HEK293 (cell line): ENCODE measurements at regions not wholly inside any gene's neighbourhood (a gene's known extent, or its start where the extent isn't known, plus 50 kb on each side); places are given as distances from the start of the nearest gene placed in this dataset.

Experiments used
- CTCF ChIA-PET: fragments of 350-600 bp; formaldehyde crosslinking; extraction: SDS; loops from one replicate; lab custom pipeline; 2021; ENCODE audit warnings: antibody characterized with exemption; lab: Yijun Ruan, JAX
- POLR2A ChIA-PET: fragments of 300-600 bp; formaldehyde crosslinking; extraction: SDS; loops from one replicate; lab custom pipeline; 2020; ENCODE audit warnings: antibody characterized with exemption, inconsistent platforms; lab: Yijun Ruan, JAX
- H3K27ac ChIP-seq: fragments of 200-500 bp; sonication (Bioruptor generic); 2 replicates; pipeline ENCODE4 v1.5.1; 2014; ENCODE audit warnings: low read depth, low read length, control low read depth, inconsistent platforms; ENCODE audit errors: extremely low read depth
- H3K36me3 ChIP-seq, 2 experiments: fragments of 200-500 bp in 1 of 2; sonication (Bioruptor generic) in 1 of 2; 1 replicate in 1 of 2; 2 replicates in 1 of 2; pipeline ENCODE4 v1.5.1; 2014 to 2017; ENCODE audit warnings: inconsistent platforms in 2 of 2, low read length in 2 of 2; ENCODE audit not compliant: control insufficient read depth in 2 of 2, insufficient read depth in 1 of 2
- H3K4me1 ChIP-seq: fragments of 200-500 bp; sonication (Bioruptor generic); 2 replicates; pipeline ENCODE4 v1.5.1; 2014; ENCODE audit warnings: mild to moderate bottlenecking, low read length, inconsistent platforms; ENCODE audit not compliant: control insufficient read depth, insufficient read depth
- H3K4me3 ChIP-seq: 2 replicates; pipeline ENCODE4 v1.5.1; 2011; ENCODE audit warnings: low read depth, mild to moderate bottlenecking, control low read depth, low read length, moderate library complexity
- H3K9me3 ChIP-seq: fragments of 200-500 bp; sonication (Bioruptor generic); 2 replicates; pipeline ENCODE4 v1.5.1; 2014; ENCODE audit warnings: low read depth, low read length, inconsistent platforms; ENCODE audit not compliant: control insufficient read depth, insufficient read depth
- BCL11A ChIP-seq: fragments of 450-650 bp; formaldehyde crosslinking; IDR thresholded peaks from 2 replicates; pipeline ENCODE4 v1.5.1; 2016; ENCODE audit warnings: low read depth, missing biosample characterization, missing genetic modification characterization
- FEZF1 ChIP-seq: fragments of 450-650 bp; formaldehyde crosslinking; IDR thresholded peaks from 2 replicates; pipeline ENCODE4 v1.5.1; 2016; ENCODE audit warnings: missing biosample characterization, missing genetic modification characterization
- HIC1 ChIP-seq: fragments of 450-650 bp; formaldehyde crosslinking; IDR thresholded peaks from 2 replicates; pipeline ENCODE4 v1.5.1; 2016; ENCODE audit warnings: missing biosample characterization, missing genetic modification characterization
- HOXC10 ChIP-seq: sonication (generic); formaldehyde crosslinking; IDR thresholded peaks from 2 replicates; pipeline ENCODE4 v1.8.1; 2023; ENCODE audit warnings: mild to moderate bottlenecking, missing genetic modification reagents
- KLF7 ChIP-seq: fragments of 450-650 bp; formaldehyde crosslinking; IDR thresholded peaks from 2 replicates; pipeline ENCODE4 v1.5.1; 2016; ENCODE audit warnings: missing biosample characterization, missing genetic modification characterization, borderline replicate concordance
- KLF8 ChIP-seq: fragments of 450-650 bp; formaldehyde crosslinking; IDR thresholded peaks from 2 replicates; pipeline ENCODE4 v1.5.1; 2016; ENCODE audit warnings: missing biosample characterization, missing genetic modification characterization
- MEIS1 ChIP-seq: sonication (generic); formaldehyde crosslinking; IDR thresholded peaks from 2 replicates; pipeline ENCODE4 v1.8.1; 2022; ENCODE audit warnings: missing genetic modification reagents, mild to moderate bottlenecking, borderline replicate concordance
- PRDM1 ChIP-seq: fragments of 450-650 bp; formaldehyde crosslinking; IDR thresholded peaks from 2 replicates; pipeline ENCODE4; 2016; ENCODE audit warnings: missing biosample characterization, missing genetic modification characterization
- REPIN1 ChIP-seq: fragments of 450-650 bp; formaldehyde crosslinking; IDR thresholded peaks from 2 replicates; pipeline ENCODE4 v1.5.1; 2017; ENCODE audit warnings: missing biosample characterization, missing genetic modification characterization, low read depth
- SALL2 ChIP-seq: fragments of 450-650 bp; formaldehyde crosslinking; IDR thresholded peaks from 2 replicates; pipeline ENCODE4 v1.5.0; 2017; ENCODE audit warnings: missing biosample characterization, mild to moderate bottlenecking, missing genetic modification characterization, borderline replicate concordance
- TSHZ1 ChIP-seq: fragments of 450-650 bp; formaldehyde crosslinking; IDR thresholded peaks from 2 replicates; pipeline ENCODE4 v1.5.1; 2016; ENCODE audit warnings: missing biosample characterization, missing genetic modification characterization, borderline replicate concordance
- ZEB2 ChIP-seq: fragments of 450-650 bp; formaldehyde crosslinking; IDR thresholded peaks from 2 replicates; pipeline ENCODE4 v1.5.1; 2016; ENCODE audit warnings: missing biosample characterization, missing genetic modification characterization
- ZNF10 ChIP-seq: fragments of 450-650 bp; formaldehyde crosslinking; IDR thresholded peaks from 2 replicates; pipeline ENCODE4 v1.5.1; 2017; ENCODE audit warnings: missing biosample characterization, missing genetic modification characterization
- ZNF121 ChIP-seq: fragments of 450-650 bp; formaldehyde crosslinking; IDR thresholded peaks from 2 replicates; pipeline ENCODE4 v1.5.1; 2016; ENCODE audit warnings: missing biosample characterization, missing genetic modification characterization
- ZNF169 ChIP-seq: fragments of 450-650 bp; formaldehyde crosslinking; IDR thresholded peaks from 2 replicates; pipeline ENCODE4 v1.5.1; 2016; ENCODE audit warnings: missing biosample characterization, missing genetic modification characterization
- ZNF211 ChIP-seq: fragments of 450-650 bp; formaldehyde crosslinking; IDR thresholded peaks from 2 replicates; pipeline ENCODE4 v1.5.1; 2016; ENCODE audit warnings: low read depth, missing biosample characterization, missing genetic modification characterization
- ZNF221 ChIP-seq: fragments of 450-650 bp; formaldehyde crosslinking; IDR thresholded peaks from 2 replicates; pipeline ENCODE4 v1.5.1; 2017; ENCODE audit warnings: missing biosample characterization, missing genetic modification characterization, borderline replicate concordance
- ZNF266 ChIP-seq: fragments of 450-650 bp; formaldehyde crosslinking; IDR thresholded peaks from 2 replicates; pipeline ENCODE4 v1.5.1; 2016; ENCODE audit warnings: missing biosample characterization, missing genetic modification characterization, low read depth
- ZNF366 ChIP-seq: fragments of 450-650 bp; formaldehyde crosslinking; conservative IDR thresholded peaks from 2 replicates; pipeline ENCODE4 v1.5.1; 2016; ENCODE audit warnings: missing biosample characterization, missing genetic modification characterization
- ZNF37A ChIP-seq: fragments of 450-650 bp; IDR thresholded peaks from 2 replicates; pipeline ENCODE4 v1.5.1; 2018; ENCODE audit warnings: missing biosample characterization, missing genetic modification characterization
- ZNF433 ChIP-seq: fragments of 450-650 bp; formaldehyde crosslinking; IDR thresholded peaks from 2 replicates; pipeline ENCODE4 v1.5.1; 2016; ENCODE audit warnings: missing biosample characterization, missing genetic modification characterization, low read depth
- ZNF473 ChIP-seq: fragments of 450-650 bp; formaldehyde crosslinking; IDR thresholded peaks from 2 replicates; pipeline ENCODE4 v1.5.1; 2017; ENCODE audit warnings: missing biosample characterization, missing genetic modification characterization
- ZNF48 ChIP-seq: fragments of 450-650 bp; formaldehyde crosslinking; IDR thresholded peaks from 2 replicates; pipeline ENCODE4 v1.5.1; 2016; ENCODE audit warnings: missing biosample characterization, missing genetic modification characterization
- ZNF510 ChIP-seq: fragments of 450-650 bp; formaldehyde crosslinking; IDR thresholded peaks from 2 replicates; pipeline ENCODE4 v1.5.1; 2018; ENCODE audit warnings: mild to moderate bottlenecking, missing genetic modification characterization, missing biosample characterization; ENCODE audit not compliant: insufficient replicate concordance
- ZNF548 ChIP-seq: fragments of 450-650 bp; formaldehyde crosslinking; IDR thresholded peaks from 2 replicates; pipeline ENCODE4 v1.5.1; 2016; ENCODE audit warnings: missing biosample characterization, missing genetic modification characterization
- ZNF549 ChIP-seq: fragments of 450-650 bp; IDR thresholded peaks from 2 replicates; pipeline ENCODE4 v1.5.1; 2018; ENCODE audit warnings: missing biosample characterization, missing genetic modification characterization, mild to moderate bottlenecking, inconsistent platforms, moderate library complexity
- ZNF701 ChIP-seq: fragments of 450-650 bp; formaldehyde crosslinking; IDR thresholded peaks from 2 replicates; pipeline ENCODE4 v1.5.1; 2016; ENCODE audit warnings: missing biosample characterization, missing genetic modification characterization
- ZNF704 ChIP-seq: fragments of 450-650 bp; formaldehyde crosslinking; IDR thresholded peaks from 2 replicates; pipeline ENCODE4 v1.5.1; 2016; ENCODE audit warnings: missing biosample characterization, missing genetic modification characterization
- ZNF776 ChIP-seq: fragments of 450-650 bp; formaldehyde crosslinking; IDR thresholded peaks from 2 replicates; pipeline ENCODE4 v1.5.0; 2017; ENCODE audit warnings: missing biosample characterization, missing genetic modification characterization, borderline replicate concordance
- ZNF837 ChIP-seq: fragments of 450-650 bp; formaldehyde crosslinking; IDR thresholded peaks from 2 replicates; pipeline ENCODE4 v1.5.1; 2016; ENCODE audit warnings: missing biosample characterization, missing genetic modification characterization
- ZNF843 ChIP-seq: fragments of 450-650 bp; formaldehyde crosslinking; IDR thresholded peaks from 2 replicates; pipeline ENCODE4 v1.5.1; 2016; ENCODE audit warnings: missing biosample characterization, missing genetic modification characterization

- ChIA-PET POLR2A (no interaction called here), CTCF (no interaction called here)
- H3K4me1 ChIP-seq = no peaks in the 10 kb centered on the region
- no peak overlapping the region for H3K4me3 ChIP-seq
- H3K9me3 ChIP-seq = no peaks in the 10 kb centered on the region
- H3K27ac ChIP-seq = no peak overlapping the region
- no peak for TF ChIP-seq ZNF121 (tag by site-specific recombination)
- TF ChIP-seq PRDM1 (tag by site-specific recombination) = no peak
- no peak for TF ChIP-seq REPIN1
- TF ChIP-seq FEZF1 (tag by site-specific recombination) = no peak
- TF ChIP-seq ZNF704 = no peak
- no peak for TF ChIP-seq SALL2
- no peak for TF ChIP-seq ZNF549 (tag by site-specific recombination)
- no peak for TF ChIP-seq ZNF433 (tag by site-specific recombination)
- no peak for TF ChIP-seq ZNF37A (tag by site-specific recombination)
- H3K36me3 ChIP-seq = no peaks in the 10 kb centered on the region
Measured at GRCh38 chr20:48201188-48201587, 415.9 kb upstream of the SULF2 start.

- ChIA-PET POLR2A (no interaction called here), CTCF (interaction anchor here (0.6 kb wide), 1 partner anchor 422 kb away, joined by 3 read pairs; no protein-coding TSS in a partner anchor)
- H3K9me3 ChIP-seq = no peaks in the 10 kb centered on the region
Measured at GRCh38 chr20:48198929-48199451, 413.7 kb upstream of the SULF2 start.

GRCh38 chr20:48197066-48197465 is 411.8 kb upstream of the SULF2 start:
- POLR2A ChIA-PET = no interaction called here
- Histone ChIP-seq H3K36me3 (no peaks in the 10 kb centered on the region), H3K9me3 (no peaks in the 10 kb centered on the region), H3K4me3 (no peak overlapping the region), H3K4me1 (no peaks in the 10 kb centered on the region), H3K27ac (no peak overlapping the region)
- CTCF ChIA-PET = no interaction called here
- TF ChIP-seq ZNF266 (tag by site-specific recombination) (no peak), BCL11A (tag by site-specific recombination) (no peak), ZNF510 (tag by site-specific recombination) (no peak), ZNF701 (tag by site-specific recombination) (no peak), TSHZ1 (no peak), HIC1 (tag by site-specific recombination) (no peak)

More at GRCh38 chr20:48198929-48199451, 413.7 kb upstream of the SULF2 start:
- Histone ChIP-seq H3K4me3 (no peak overlapping the region), H3K36me3 (no peaks in the 10 kb centered on the region), H3K27ac (no peak overlapping the region), H3K4me1 (no peaks in the 10 kb centered on the region)
- TF ChIP-seq ZNF211 (tag by site-specific recombination) (no peak), HOXC10 (CRISPR knock-in tag) (no peak), ZEB2 (tag by site-specific recombination) (no peak), KLF8 (tag by site-specific recombination) (no peak), ZNF221 (tag by site-specific recombination) (no peak), ZNF548 (no peak), ZNF366 (tag by site-specific recombination) (no peak), ZNF473 (no peak), ZNF169 (tag by site-specific recombination) (no peak), ZNF843 (tag by site-specific recombination) (no peak), KLF7 (tag by site-specific recombination) (no peak), ZNF837 (tag by site-specific recombination) (no peak), ZNF48 (tag by site-specific recombination) (no peak), MEIS1 (CRISPR knock-in tag) (no peak), HIC1 (tag by site-specific recombination) (no peak), ZNF10 (tag by site-specific recombination) (no peak), ZNF776 (tag by site-specific recombination) (no peak)
